Renal pelvis (tissue), 1 donor: ENCODE measurements at regions not wholly inside any gene's neighbourhood (a gene's known extent, or its start where the extent isn't known, plus 50 kb on each side); places are given as distances from the start of the nearest gene placed in this dataset.
"Not testable (repeated sequence)": the region's sequence is repeated elsewhere in the genome, so short reads cannot be mapped to it uniquely, and the experiment has no call there.

Experiments
- DNase-seq: peaks from one replicate; pipeline ENCODE4 v3.0.0-alpha.2; 2013

DNA sequence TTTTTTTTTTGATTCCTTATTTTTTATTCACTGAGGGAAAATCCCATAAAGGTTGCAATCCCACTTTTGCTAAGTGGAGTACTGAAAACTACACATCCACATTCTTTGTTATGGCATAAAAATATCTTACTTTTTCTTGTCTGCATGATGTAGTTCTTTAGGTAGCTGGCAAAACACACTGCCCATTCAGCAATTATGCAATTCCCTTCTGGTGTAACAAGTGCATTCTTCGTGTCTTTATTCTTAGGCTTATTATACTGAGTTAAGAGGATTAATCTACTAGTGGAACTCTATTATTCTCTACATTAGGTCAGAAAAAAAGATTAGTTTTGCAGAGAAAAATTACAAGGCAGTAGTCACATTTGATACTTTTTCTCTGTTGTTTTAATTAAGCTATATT is 403.8 kb upstream of the GBE1 start:
- no peak for DNase-seq

DNA sequence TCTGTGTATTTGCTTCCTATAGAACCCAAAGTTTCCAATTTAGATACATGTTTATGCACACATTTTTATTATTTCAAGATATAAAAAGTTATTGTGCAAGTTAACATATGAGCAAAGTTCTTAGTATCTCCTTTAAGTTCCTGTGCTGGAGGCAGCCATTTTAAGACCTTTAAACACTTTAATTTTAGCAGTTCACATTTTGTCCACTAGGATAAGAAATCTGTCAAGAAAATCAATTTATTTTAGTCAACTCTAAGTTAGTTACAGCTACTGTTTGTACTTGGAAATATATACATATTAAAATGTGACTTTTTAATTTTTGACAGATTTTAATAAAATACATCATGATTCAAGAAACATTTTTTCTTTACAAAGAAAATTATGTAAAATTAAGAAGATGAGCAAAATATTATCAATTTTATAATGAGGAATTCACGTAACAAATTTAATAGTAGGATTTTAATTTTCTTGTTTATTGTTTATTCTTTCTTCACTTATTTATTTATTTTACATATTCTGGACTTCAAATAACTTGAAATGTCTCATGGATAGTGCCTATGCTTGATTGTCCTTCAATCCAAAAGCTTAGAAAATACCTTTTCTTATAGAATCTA is 402.6 kb upstream of the GBE1 start:
- no peak for DNase-seq

DNA sequence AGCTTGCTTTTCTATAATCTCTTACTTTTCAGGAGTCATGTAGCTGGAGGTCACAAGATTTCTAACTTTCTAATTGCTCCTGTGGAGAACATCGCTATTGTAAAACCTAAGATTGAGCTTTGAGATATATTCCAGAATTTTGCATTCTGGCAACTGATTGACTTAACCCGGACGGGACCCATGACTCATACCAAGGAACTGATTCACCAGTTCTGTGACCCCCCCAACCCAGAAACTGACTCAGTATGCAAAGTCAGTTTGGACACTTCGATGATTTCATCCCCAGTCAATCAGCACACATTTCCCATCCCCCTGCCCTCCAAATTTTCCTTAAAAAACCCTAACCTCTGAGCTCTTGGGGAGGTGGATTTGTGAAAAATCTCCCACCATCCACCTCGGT is 396.5 kb upstream of the GBE1 start:
- no peak for DNase-seq

DNA sequence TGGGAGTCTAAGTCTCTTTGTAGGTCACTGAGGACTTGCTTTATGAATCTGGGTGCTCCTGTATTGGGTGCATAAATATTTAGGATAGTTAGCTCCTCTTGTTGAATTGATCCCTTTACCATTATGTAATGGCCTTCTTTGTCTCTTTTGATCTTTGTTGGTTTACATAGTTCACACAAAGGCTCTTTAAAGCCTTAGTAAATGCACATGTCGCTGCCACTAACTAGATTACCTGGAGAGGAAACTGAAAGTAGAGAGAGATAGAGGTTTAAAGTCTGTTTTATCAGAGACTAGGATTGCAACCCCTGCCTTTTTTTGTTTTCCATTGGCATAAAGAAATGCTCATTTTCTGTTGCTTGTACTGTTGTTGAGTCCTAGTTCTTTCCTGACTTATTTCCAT is 392.4 kb upstream of the GBE1 start:
- not testable (repeated sequence) for DNase-seq

DNA sequence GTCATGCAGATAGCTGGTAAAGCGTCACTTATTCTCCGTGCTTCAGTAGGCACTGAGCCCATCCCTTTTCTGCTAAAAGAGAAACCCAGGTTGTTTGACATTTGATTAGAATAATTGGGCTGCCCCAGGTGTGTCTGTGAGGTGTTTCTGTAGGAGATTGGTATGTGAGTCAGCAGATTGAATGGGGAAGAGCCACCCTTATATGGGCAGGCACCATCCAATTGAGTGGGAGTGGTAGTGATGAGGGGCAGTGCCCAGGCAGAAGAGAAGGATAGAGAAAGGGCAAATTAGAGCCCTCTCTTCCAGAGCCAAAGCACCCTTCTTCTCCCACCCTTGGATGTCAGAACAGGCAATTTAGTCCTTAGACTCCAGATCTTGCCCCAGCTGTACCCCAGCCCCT is 384.3 kb upstream of the GBE1 start:
- DNase-seq = no peak

DNA sequence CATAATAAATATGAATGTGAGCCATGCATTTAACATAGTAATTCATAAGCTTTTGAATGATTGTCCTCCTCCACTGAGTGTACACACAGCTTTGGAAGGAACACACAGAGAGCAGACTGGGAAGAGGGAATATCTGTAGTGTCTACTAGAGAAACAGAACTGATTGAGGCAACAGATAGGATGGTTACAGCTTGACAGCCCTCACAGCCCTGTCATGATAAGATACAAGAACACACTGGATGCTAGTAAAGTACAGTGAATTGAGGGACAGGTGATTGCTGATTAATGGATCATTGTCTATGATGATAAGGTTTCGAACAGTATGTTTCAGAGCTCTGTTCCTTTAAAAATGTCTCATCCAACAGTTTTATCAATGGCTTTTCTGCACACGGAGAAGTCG is 383.4 kb upstream of the GBE1 start:
- no peak for DNase-seq

DNA sequence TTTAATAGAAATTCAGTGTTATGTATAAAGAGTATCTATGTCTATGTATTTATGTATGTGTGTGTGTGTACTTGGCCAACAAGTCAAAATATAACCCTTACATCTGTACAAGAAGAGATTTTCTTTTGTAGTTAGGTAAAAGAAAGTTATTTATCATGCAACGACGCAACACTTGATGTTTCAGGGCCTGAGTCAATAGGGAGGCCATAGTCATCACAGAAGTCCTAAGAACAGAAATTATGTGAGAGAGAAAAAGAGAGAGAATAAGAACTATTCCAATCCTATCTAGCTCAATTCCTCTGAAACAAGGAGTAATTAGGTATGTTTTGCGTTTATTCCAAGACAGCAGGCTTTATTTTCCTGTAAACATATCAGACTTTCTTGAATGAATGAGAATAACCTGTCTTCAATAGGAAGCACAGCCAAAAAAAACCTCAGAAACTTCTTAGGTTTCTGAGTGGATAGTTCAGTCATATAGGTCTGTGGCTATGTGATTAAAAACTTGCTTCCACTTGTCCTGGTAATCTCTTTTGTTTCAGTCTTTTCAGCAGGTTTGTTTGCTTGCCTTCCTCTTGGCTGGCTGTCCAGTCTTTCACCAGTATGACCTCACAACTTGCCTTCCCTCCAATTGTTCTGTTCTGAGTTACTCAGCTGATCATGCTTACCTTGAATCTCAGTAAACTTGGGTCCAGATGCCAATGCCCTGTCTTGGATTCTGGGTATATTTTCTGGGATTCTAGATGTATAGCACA is 382.4 kb upstream of the GBE1 start:
- no peak for DNase-seq

DNA sequence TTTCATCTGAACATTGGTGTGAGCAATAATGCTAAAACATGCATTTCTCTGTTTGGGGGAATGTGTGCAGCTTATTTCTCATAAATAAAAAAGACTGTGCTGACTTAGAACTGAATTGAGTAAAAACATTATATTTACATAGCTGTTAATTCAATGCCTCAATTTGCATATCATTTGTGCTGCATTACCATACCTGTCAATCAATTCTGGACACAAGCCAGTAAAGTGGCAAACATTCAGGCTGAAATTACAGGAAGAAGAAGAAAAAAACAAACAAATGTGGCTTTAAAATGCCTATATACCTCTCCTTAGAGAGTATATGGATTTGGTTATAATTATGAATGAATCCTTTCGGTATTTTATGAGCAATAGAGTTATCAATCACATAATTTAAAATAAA is 380.1 kb upstream of the GBE1 start:
- no peak for DNase-seq

DNA sequence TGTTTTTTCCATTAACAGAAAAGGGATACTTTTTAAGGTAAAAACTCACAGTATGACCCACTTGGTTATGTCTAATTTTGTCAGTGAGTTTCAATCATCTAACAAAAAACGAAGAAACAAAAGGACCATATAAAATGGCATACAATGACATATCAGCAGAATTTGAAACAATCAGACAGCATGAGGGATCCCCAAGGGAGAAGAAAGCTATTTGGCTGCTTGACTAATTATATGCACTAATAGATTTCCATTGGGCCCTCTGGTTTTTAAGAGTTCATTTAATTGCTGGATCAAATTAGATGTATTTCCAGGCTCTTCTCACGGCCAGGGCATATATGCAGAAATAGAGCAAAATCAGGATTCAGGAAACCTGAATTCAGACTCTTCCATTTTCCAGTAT is 376.4 kb upstream of the GBE1 start:
- DNase-seq = no peak

DNA sequence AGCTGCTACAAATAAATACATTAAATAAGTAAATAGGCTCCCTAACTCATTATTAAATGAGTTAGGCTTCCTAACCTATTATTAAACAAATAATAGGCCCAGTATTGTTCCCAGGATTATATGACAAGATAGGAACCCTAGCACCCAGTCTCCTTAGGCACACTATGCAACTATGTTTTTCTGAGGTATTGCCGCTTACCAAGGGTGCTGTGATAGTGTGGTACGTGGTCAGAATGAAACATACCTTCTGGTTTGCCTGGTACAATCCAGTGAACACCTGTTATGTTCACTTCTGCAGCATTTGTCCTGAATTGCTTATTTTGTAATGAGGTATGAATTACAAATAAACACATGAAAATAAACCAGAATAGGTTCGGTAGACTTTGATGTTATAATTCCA is 375.6 kb upstream of the GBE1 start:
- DNase-seq = no peak

DNA sequence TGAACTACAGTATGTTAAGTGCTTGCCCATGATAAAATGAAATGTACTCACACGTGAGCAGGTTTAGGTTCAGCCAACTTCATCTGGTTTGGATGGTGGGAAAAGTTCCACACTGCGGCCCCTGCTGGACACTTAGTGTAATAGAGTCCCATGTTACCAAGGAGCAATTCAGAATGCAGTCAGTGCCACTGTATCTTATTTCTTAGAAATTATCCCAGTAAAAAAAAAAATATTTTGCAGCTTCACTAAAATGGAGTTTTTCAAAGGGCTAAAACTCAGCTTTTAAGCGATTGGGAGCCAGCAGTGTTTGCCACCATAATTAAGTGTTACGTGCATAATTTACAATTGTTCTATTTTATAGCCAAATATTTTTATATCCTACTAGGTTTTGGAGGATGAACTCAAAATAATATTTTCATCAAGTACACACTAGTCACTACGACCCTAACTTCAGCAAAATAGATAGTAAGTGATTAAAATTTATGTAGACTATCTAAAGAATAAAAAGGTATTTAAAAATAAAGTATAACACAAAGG is 371.7 kb upstream of the GBE1 start:
- peak; percentile 38 for DNase-seq

DNA sequence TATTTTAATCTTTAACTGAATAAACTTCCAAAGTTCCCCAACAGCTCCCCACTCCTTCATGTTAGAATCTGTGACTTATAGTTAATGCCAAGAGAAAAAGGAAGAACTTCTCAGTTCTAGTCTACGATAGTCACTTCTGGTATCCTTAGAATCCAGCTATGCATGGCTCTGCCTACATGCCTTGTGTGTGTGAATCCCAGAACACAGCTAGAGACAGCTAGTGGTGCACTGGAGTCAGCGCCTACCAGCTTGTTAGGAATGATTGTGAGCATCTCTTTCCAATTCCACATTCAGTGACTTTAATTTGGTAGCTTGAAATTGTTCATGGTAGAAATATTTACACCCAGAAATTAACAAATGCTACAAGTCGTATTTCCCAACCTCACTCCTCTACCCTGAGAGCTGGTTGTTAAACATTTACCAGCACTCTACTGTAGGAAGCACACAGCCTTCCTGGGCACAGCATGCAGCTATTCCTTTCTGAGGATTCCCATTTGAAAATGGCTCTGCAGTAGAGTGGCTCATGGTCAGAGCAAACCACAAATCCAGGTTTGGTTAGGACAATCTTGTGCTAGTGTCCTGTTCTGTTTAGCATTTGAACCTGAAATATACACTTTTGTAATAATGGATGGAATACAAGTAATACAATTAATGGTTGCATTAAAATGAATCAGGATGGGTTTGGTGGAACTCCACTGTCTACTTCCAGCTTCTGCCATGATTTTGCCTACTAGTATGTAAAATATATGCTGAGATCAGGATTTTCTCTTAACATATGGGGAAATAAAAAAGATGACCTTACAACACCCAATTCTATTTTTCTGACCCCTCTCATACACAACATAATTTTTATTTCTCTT is 371.0 kb upstream of the GBE1 start:
- no peak for DNase-seq

DNA sequence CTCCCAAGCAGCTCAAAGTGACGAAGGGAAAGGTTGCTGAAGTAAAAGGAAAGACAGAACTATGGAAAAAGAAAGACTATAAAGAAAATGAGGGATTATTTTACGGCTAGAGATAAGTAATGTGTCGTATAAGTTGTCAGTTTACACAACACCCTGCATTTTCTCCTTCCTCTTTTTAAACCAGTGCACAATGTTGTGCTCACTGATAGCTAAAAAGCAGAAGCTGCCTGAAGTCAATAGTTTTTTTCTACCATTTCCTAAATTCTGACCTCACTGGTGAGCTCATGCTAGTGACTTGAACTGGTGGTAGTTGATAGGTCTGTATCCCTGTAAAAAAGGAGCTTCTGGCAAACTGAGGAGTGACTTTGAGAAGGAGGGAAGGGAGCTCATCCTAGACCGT is 368.6 kb upstream of the GBE1 start:
- DNase-seq = no peak

DNA sequence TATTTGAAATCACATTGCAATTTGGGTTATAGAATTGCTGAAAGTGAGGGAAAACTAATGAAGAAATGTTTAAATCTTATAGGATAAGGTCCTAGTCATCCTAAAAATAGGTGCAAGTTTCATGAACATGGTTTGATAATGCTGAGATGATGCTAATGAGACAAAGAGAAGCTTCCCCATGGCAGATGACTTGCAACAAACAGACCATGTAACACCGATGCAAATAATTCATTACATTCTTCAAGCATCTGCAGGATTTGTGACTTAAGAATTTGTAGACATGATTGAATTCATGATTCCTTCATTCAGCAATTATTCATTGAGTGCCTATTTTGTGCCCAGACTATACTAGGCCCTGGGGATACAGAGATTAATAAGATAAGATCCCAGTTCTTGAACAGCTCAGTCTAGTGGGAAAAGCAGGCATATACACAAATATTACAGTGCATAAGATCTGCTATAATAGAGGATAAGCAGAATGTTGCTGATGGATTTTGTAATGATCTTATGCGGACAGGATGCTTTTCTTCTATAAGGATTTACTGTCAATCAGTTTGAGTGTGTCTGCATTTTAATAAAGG is 367.9 kb upstream of the GBE1 start:
- no peak for DNase-seq

DNA sequence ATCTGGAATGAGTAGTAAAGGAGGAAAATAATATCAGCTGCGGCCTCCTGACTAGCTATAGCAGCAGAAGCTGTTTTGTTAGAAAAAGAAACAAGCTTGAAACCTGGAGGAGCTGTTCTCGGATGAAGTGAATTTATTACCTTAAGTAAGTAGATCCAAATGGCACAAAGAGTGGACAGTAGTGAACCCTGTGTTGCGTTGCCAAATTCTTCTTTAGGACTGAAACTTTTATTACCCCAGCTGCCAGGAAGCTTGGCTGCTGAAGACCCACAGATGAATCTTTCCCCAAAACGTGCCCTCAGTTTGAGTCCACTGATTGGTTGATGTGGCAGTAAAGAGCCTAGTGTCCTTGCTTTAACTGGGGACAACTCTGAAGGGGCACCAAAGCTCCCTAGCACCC is 366.8 kb upstream of the GBE1 start:
- DNase-seq = peak; percentile 24

DNA sequence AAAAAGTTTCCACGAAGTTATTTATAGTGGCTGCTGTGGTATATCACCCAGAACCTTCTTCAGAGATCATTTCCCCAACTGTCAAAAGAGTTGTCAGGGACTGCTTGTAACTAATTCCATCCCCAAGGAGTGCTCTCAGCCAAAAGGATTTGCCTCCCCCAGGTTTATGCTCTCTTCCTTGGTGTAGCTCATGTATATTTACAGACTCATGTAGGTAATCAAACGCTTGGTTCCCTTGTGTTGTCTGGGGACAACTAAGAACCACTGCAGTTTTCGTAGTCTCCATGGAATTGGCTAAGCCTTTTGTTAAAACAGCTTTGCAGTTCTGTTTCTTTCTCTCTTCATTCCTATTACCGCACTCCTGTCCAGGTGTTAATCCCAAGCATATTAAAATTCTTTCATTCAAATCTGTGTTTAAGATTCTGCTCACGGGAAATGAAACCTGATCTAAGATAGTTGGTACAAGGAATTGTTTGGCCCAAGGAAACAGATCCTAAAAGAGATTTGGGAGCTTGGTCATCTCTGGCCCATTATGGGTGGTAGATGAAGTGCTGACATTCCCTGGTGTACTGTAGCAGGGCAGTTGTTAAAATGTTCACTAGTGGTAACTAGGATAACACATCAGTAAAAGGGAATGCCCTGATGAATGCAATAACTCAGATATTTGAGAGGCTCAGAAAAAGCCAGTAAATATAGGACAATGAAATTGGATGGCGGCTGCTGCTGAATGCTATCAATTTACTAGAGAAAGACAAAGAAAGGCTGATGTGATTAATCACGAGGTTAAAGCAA is 361.3 kb upstream of the GBE1 start:
- DNase-seq = no peak

DNA sequence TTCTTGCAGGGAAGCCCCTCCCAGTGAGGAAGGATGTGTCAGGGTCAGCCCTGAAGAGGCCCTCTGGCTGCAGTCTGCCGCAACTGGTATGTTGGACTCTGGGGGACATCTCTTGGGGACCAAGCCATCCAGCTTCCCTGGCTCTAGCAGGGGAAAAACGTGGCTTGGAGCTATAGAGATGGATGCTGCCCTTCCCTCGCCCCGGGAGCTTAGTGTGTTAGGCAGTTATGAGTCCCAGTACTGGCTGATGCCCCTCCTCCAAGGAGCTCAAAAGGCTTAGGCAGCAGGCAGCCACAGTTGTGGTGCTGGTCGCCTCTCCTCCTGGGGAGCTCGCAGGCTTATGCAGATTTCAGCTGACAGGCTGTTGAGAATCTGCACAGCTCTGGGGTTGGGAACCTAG is 353.1 kb upstream of the GBE1 start:
- no peak for DNase-seq

DNA sequence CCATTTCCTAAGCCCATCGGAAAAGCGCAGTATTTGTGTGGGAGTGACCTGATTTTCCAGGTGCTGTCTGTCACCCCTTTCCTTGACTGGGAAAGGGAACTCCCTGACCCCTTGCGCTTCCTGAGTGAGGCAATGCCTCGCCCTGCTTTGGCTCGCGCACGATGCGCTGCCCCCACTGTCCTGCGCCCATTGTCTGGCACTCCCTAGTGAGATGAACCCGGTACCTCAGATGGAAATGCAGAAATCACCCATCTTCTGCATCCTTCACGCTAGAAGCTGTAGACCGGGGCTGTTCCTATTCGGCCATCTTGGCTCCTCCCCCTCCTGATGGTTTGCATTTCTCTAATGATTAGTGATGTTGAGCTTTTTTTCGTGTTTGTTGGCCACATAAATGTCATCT is 349.3 kb upstream of the GBE1 start:
- DNase-seq = not testable (repeated sequence)

DNA sequence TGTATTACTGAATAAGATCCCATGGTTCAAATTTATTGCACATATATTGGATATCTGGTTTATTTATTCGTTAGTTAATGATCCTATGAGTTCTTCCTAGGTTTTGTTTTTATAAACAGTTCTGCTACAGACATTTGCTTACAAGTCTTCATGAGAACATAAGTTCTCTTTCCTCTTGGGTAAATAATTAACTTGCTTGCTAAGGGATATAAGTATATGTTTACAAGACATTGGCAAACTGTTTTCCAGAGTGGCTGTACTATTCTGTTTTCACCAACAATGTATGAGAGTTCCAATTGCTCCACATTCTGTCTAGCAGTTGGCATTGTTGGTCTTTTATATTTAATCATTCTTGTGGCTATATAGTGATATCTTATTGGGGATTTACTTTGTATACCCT is 341.8 kb upstream of the GBE1 start:
- no peak for DNase-seq

DNA sequence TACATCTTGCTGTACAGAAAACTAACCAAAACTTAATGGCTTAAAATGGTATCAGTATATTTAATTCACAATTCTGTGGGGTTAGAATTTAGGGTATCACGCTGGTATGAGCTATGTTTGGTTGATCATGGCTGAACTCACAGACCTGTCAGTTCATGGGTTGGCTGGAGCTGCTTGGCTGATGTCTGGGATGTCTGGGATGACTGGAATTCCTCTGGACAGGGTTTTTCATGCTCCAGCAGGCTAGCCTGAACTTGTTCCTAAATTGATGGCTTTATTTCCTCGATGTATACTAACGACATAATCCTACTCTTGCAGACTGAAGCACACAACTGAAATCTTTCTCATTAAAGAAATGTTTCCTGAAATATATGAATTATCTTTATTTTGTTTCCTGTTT is 338.9 kb upstream of the GBE1 start:
- DNase-seq = peak; percentile 14

DNA sequence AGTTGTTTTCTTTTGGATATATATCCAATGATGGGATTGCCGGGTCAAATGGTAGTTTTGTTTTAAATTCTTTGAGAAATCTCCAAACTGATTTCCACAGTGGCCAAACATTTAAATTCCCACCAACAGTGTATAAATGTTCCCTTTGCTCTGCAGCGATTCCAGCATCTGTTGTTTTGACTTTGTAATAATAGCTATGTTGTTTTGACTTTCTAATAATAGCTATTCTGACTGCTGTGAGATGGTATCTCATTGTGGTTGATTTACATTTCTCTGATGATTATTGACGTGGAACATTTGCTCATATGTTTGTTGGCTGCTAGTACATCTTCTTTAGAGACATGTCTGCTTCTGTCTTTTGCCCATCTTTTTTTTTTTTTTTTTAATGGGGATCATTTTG is 332.2 kb upstream of the GBE1 start:
- no peak for DNase-seq

DNA sequence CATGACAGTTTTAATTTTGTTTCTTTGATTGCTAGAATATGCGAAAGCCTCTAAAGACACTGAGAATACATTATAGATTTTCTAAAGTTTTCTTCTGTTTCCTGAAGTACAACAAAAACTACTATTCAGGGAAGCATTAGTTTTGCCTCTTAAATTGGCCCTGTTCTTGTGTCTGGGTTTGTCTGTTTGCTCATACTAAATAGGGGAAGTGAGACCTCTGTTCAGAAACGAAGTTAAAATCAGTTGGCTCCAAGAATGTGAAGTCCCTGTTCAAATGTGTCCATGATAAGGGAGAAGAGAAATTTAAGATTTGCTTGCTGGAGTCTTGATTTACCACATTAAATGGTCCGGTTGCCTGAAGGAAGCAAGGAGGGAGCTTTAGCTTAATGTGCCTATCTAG is 327.3 kb upstream of the GBE1 start:
- DNase-seq = no peak
